Lower lobe of right lung (tissue), 2 donors: ENCODE measurements at regions not wholly inside any gene's neighbourhood (a gene's known extent, or its start where the extent isn't known, plus 50 kb on each side); places are given as distances from the start of the nearest gene placed in this dataset.
A peak's percentile ranks its signal among the peaks of the same experiment; 100 is the strongest.

Experiments
- ATAC-seq, 2 donors: fragments of 200-7000 bp; cut with Tn5 transposase; one replicate each; pipeline ENCODE4 v1.9.1; 2020 to 2022; ENCODE audit warnings: mild to moderate bottlenecking in 2 of 2, moderate library complexity in 2 of 2
- DNase-seq: peaks from one replicate; pipeline ENCODE4 v3.0.0-alpha.2; 2020
- H3K27ac ChIP-seq: fragments of 200-600 bp; one replicate; pipeline ENCODE4 v1.8.0; 2022
- H3K27me3 ChIP-seq: fragments of 200-600 bp; one replicate; pipeline ENCODE4 v1.8.0; 2022; ENCODE audit warnings: low read depth
- H3K36me3 ChIP-seq: fragments of 200-600 bp; one replicate; pipeline ENCODE4 v1.8.0; 2022; ENCODE audit warnings: mild to moderate bottlenecking
- H3K4me1 ChIP-seq: fragments of 200-600 bp; one replicate; pipeline ENCODE4 v1.8.0; 2022
- H3K4me3 ChIP-seq: fragments of 200-600 bp; one replicate; pipeline ENCODE4 v1.8.0; 2022; ENCODE audit warnings: mild to moderate bottlenecking
- H3K9me3 ChIP-seq: fragments of 200-600 bp; one replicate; pipeline ENCODE4 v1.8.0; 2022
- intact Hi-C: fragments of 100-400 bp; cut with DNase I; formaldehyde crosslinking; loops from one replicate; pipeline ENCODE4 v1.11.0; 2022
- TF ChIP-seq, protein P1 (sequence below): fragments of 200-600 bp; IDR thresholded peaks from one replicate; pipeline ENCODE4 v1.8.0; 2022; ENCODE audit warnings: antibody characterized with exemption, mild to moderate bottlenecking
- donor health status: DM: no; HTN: yes; CAD: no; lungs with severe emphysema.

DNA sequence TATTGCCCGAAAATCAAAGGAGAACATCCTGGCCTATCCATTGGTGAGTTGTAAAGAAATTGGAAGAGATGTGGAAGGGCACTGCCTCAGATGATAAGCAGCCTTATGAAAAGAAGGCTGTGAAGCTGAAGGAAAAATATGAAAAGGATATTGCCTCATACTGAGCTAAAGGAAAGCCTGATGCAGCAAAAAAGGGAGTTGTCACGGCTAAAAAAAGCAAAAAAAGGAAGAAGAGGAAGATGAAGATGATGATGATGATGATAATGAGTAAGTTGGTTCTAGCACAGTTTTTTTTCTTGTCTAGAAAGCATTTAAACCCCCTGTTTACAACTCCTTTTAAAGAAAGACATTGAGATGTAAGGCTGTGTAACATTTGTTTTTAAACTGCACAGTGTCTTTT is 59.8 kb upstream of the ZBED3 start:
- no peak overlapping the region for H3K27ac ChIP-seq
- ATAC-seq (no peak), DNase-seq (no peak)
- H3K9me3 ChIP-seq: no peaks in the 10 kb centered on the region
- intact Hi-C loops: no loop called here
- H3K4me3 ChIP-seq: no peak overlapping the region
- no peaks in the 10 kb centered on the region for H3K36me3 ChIP-seq
- no peaks in the 10 kb centered on the region for H3K4me1 ChIP-seq
- TF ChIP-seq, protein P1, sequence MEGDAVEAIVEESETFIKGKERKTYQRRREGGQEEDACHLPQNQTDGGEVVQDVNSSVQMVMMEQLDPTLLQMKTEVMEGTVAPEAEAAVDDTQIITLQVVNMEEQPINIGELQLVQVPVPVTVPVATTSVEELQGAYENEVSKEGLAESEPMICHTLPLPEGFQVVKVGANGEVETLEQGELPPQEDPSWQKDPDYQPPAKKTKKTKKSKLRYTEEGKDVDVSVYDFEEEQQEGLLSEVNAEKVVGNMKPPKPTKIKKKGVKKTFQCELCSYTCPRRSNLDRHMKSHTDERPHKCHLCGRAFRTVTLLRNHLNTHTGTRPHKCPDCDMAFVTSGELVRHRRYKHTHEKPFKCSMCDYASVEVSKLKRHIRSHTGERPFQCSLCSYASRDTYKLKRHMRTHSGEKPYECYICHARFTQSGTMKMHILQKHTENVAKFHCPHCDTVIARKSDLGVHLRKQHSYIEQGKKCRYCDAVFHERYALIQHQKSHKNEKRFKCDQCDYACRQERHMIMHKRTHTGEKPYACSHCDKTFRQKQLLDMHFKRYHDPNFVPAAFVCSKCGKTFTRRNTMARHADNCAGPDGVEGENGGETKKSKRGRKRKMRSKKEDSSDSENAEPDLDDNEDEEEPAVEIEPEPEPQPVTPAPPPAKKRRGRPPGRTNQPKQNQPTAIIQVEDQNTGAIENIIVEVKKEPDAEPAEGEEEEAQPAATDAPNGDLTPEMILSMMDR: no peak
- no peaks in the 10 kb centered on the region for H3K27me3 ChIP-seq

DNA sequence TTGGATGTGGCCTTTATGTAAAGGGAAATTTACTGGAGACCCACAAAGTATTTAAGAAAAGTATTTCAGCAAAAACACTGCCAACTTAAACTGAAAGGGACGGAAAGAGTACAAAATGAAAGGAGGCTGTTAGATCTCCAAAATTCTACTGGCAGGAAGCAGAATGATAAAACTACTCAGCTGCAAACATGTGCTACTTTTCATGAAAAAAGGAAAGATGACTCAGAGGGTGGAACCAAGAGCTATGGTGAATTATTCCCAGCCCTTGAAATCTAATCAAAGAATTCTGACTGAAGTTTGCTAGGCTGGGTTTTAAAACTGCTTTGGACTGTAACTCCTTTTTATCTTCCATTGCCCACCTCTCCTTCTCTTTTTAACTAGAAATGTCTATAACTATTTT is 58.6 kb upstream of the ZBED3 start:
- Histone ChIP-seq H3K27me3 (no peaks in the 10 kb centered on the region), H3K4me3 (no peak overlapping the region), H3K4me1 (no peaks in the 10 kb centered on the region), H3K36me3 (no peaks in the 10 kb centered on the region), H3K9me3 (no peaks in the 10 kb centered on the region), H3K27ac (no peak overlapping the region)
- DNase-seq (no peak), ATAC-seq (no peak)
- TF ChIP-seq, protein P1: no peak
- intact Hi-C loops: no loop called here

DNA sequence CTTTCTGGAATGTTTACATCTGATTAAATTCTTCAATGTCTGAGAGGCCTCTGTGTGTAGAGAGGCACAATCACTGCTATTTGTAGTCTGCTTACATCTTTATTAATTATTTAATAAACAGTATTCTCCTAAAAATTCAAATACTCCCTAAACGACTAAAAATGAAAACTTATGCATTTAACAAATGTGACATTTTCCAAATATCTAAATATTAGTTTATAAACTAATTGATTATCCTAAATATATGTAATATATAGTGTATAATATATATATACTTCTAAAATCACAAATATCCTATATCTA is 57.7 kb upstream of the ZBED3 start:
- Histone ChIP-seq H3K36me3 (no peaks in the 10 kb centered on the region), H3K4me1 (no peaks in the 10 kb centered on the region), H3K4me3 (no peak overlapping the region), H3K27me3 (no peaks in the 10 kb centered on the region), H3K9me3 (no peaks in the 10 kb centered on the region), H3K27ac (no peak overlapping the region)
- DNase-seq (no peak), ATAC-seq (no peak)
- TF ChIP-seq, protein P1: no peak
- intact Hi-C loops: no loop called here

DNA sequence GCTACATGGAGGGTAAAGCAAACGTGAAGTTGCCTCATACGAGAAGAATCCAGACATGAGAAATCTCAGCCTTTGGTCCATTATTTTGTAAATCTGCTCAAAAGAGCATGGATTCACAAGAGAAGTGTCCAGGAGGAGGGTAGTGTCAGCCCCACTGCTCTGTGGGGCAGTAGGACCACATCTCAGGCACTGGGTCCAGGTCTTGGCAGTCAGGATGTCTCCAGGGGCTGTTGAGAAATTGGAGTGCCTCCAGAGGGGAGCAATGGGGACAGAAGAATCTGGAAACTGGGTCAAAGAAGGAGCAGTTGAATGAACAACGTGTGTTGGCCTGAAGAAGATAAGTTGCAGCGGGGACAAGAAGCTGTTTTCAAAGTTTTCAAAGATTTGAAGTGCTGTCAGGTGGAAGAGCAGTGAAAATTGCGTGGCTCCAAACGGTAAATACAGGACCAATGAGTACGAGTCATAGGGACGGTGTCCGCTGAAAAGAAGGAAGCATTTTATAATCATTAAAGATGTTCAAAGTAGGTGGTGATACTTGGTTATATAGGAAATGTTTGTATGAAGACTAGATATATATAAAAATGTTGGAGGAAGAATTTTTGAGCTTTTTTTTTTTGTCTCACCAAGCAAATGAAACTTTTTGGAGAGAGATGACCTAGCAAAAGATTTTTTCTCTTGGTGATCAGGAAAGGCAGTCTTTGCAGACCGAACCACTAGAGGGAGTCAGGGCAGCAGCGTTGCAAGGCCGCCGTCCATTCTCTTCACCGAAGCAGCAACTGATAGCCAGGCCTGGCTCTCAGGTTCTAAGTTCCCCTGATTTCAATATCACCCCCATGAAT is 57.1 kb upstream of the ZBED3 start:
- Histone ChIP-seq H3K4me1 (no peaks in the 10 kb centered on the region), H3K27me3 (no peaks in the 10 kb centered on the region), H3K27ac (no peak overlapping the region), H3K9me3 (no peaks in the 10 kb centered on the region), H3K36me3 (no peaks in the 10 kb centered on the region), H3K4me3 (no peak overlapping the region)
- ATAC-seq: peak; percentile 85 to 88
- DNase-seq: peak; percentile 74
- TF ChIP-seq, protein P1: peak; percentile 89
- intact Hi-C loops: no loop called here

DNA sequence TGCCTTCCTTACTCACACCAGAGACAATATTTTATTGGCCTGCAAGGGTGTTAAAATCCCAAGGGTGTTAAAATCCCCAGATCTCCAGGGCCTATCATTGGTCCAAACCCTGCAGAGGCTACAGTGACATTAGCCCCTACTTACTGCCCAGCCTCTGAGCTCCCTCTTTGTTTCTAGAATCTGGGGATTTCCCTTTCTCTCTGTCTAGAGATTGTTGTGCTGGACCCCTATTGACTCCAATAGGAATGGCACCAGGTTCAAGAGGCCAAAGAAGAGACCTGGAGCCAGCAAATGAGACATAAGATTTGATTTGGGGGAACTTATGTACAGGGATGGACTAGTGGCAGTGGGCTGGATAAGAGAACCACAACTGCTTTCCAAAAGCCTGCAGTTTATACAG is 53.3 kb upstream of the ZBED3 start:
- no peak overlapping the region for H3K27ac ChIP-seq
- no peaks in the 10 kb centered on the region for H3K36me3 ChIP-seq
- DNase-seq (no peak), ATAC-seq (no peak)
- intact Hi-C loops: no loop called here
- H3K4me3 ChIP-seq: no peak overlapping the region
- no peaks in the 10 kb centered on the region for H3K27me3 ChIP-seq
- H3K4me1 ChIP-seq: no peaks in the 10 kb centered on the region
- no peaks in the 10 kb centered on the region for H3K9me3 ChIP-seq
- TF ChIP-seq, protein P1: no peak
